Breast epithelium (tissue), 4 donors: ENCODE measurements at regions not wholly inside any gene's neighbourhood (a gene's known extent, or its start where the extent isn't known, plus 50 kb on each side); places are given as distances from the start of the nearest gene placed in this dataset.

Experiments
- DNase-seq, 2 donors: peaks; one replicate each; pipeline ENCODE4 v3.0.0-alpha.2; 2019; ENCODE audit warnings: low spot score in 2 of 2
- H3K27ac ChIP-seq, 2 donors: fragments of 200-600 bp; sonication (generic) in 1 of 2; one replicate each; pipeline ENCODE4 v1.5.1; 2016 to 2019; ENCODE audit warnings: mild to moderate bottlenecking in 1 of 2
- H3K27me3 ChIP-seq, 2 donors: fragments of 200-600 bp; sonication (generic) in 1 of 2; one replicate each; pipeline versions ENCODE4 v1.5.1 to v1.6.0; 2017 to 2019; ENCODE audit warnings: control low read depth in 1 of 2, mild to moderate bottlenecking in 1 of 2
- H3K36me3 ChIP-seq: fragments of 200-600 bp; one replicate; pipeline ENCODE4 v1.5.1; 2019
- H3K4me1 ChIP-seq, 2 donors: fragments of 200-600 bp; sonication (generic); one replicate each; pipeline ENCODE4 v1.5.1; 2016 to 2019; ENCODE audit warnings: control low read depth in 1 of 2
- H3K4me3 ChIP-seq, 3 donors: fragments of 200-600 bp; sonication (generic); 1 replicate in 2 of 3; 2 replicates in 1 of 3; pipeline ENCODE4 v1.5.1; 2016 to 2019; ENCODE audit warnings: mild to moderate bottlenecking in 3 of 3, moderate library complexity in 2 of 3
- H3K9me3 ChIP-seq, 2 donors: fragments of 200-600 bp; sonication (generic) in 1 of 2; one replicate each; pipeline ENCODE4 v1.5.1; 2016 to 2019; ENCODE audit warnings: control low read depth in 1 of 2
- POLR2A ChIP-seq: fragments of 450-650 bp; IDR thresholded peaks from one replicate; pipeline ENCODE4 v1.6.1; 2016; ENCODE audit warnings: antibody characterized with exemption, mild to moderate bottlenecking, moderate library complexity
- POLR2AphosphoS5 ChIP-seq, 3 donors: sonication (generic); formaldehyde crosslinking; IDR thresholded peaks; one replicate each; pipeline ENCODE4 v1.6.1; 2017; ENCODE audit warnings: antibody characterized with exemption in 3 of 3
- intact Hi-C: fragments of 100-400 bp; cut with DNase I; formaldehyde crosslinking; loops from one replicate; pipeline ENCODE4 v1.15.1; 2023; ENCODE audit warnings: low total_unique reads
- TF ChIP-seq, protein P1 (sequence below), 3 donors: fragments of 450-650 bp; IDR thresholded peaks; one replicate each; pipeline ENCODE4 v1.5.1; 2016 to 2017; ENCODE audit warnings: antibody characterized with exemption in 3 of 3, mild to moderate bottlenecking in 3 of 3, moderate library complexity in 3 of 3

- Histone ChIP-seq H3K27me3 (no peaks in the 10 kb centered on the region), H3K4me1 (no peaks in the 10 kb centered on the region), H3K9me3 (no peaks in the 10 kb centered on the region), H3K4me3 (no peak overlapping the region), H3K27ac (no peak overlapping the region), H3K36me3 (no peaks in the 10 kb centered on the region)
- DNase-seq, result no peak
- TF ChIP-seq, protein P1, sequence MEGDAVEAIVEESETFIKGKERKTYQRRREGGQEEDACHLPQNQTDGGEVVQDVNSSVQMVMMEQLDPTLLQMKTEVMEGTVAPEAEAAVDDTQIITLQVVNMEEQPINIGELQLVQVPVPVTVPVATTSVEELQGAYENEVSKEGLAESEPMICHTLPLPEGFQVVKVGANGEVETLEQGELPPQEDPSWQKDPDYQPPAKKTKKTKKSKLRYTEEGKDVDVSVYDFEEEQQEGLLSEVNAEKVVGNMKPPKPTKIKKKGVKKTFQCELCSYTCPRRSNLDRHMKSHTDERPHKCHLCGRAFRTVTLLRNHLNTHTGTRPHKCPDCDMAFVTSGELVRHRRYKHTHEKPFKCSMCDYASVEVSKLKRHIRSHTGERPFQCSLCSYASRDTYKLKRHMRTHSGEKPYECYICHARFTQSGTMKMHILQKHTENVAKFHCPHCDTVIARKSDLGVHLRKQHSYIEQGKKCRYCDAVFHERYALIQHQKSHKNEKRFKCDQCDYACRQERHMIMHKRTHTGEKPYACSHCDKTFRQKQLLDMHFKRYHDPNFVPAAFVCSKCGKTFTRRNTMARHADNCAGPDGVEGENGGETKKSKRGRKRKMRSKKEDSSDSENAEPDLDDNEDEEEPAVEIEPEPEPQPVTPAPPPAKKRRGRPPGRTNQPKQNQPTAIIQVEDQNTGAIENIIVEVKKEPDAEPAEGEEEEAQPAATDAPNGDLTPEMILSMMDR (IDR thresholded peaks at IDR 0.05), result no peak
- no peak for TF ChIP-seq POLR2A
- no peak for TF ChIP-seq POLR2AphosphoS5 (IDR thresholded peaks at IDR 0.05)
- intact Hi-C loops, result no loop called here
Observed at GRCh38 chr3:187836823-187837770, 91.8 kb upstream of the BCL6 start.

GRCh38 chr3:187838016-187838540 lies 92.8 kb upstream of the BCL6 start:
- intact Hi-C loops, result no loop called here
- Histone ChIP-seq H3K36me3 (no peaks in the 10 kb centered on the region), H3K9me3 (no peaks in the 10 kb centered on the region), H3K4me3 (no peak overlapping the region), H3K27ac (no peak overlapping the region), H3K4me1 (no peaks in the 10 kb centered on the region), H3K27me3 (no peaks in the 10 kb centered on the region)
- DNase-seq, result no peak
- TF ChIP-seq POLR2AphosphoS5 (IDR thresholded peaks at IDR 0.05) (no peak), POLR2A (no peak)
- TF ChIP-seq, protein P1 (IDR thresholded peaks at IDR 0.05), result no peak

DNA sequence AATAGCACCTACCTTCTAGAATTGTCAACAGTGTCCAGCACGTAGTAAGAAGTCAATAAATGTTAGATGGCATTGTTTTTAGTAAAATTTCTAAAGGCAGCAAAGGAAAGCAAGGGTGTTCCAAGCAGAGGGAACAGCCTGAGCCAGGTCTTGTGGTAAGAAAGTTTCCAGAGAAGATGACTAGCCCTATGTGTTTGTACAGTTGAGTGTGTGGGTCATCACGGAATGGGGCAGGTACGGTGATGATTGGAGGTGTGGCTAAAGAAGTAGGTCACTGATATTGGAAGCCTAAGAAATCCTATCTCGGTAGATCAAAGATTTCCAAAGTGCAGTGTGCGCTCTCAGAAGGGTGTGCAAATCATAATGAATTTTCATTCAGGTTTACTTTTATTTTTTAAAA lies 94.2 kb upstream of the BCL6 start:
- intact Hi-C loops, result no loop called here
- no peaks in the 10 kb centered on the region for H3K4me1 ChIP-seq
- H3K9me3 ChIP-seq, result no peaks in the 10 kb centered on the region
- no peaks in the 10 kb centered on the region for H3K27me3 ChIP-seq
- no peak overlapping the region for H3K4me3 ChIP-seq
- no peak overlapping the region for H3K27ac ChIP-seq
- no peak for DNase-seq
- TF ChIP-seq, protein P1 (IDR thresholded peaks at IDR 0.05), result no peak
- TF ChIP-seq POLR2AphosphoS5 (IDR thresholded peaks at IDR 0.05) (no peak), POLR2A (no peak)
- no peaks in the 10 kb centered on the region for H3K36me3 ChIP-seq

DNA sequence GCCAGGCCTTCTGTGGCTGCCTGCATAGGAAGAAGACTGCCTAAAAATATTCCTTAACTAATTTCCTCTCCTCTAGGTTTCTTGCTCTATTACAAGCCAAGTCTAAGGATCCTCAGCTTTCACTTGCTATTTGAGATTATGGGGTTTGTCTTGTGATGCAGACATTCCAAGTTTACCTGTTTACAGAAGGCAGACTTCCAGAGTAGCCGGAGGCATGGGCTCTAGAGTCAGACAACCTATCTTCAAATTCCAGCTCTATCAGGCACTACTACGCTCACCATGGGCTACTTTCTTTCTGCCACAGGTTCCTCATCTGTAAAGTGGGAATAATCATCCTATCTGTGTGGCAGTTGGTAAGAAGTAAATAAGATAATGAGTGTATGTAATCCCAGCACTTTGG lies 95.6 kb upstream of the BCL6 start:
- DNase-seq, result no peak
- TF ChIP-seq POLR2AphosphoS5 (IDR thresholded peaks at IDR 0.05) (no peak), POLR2A (no peak)
- TF ChIP-seq, protein P1 (IDR thresholded peaks at IDR 0.05), result no peak
- no peak overlapping the region for H3K27ac ChIP-seq
- intact Hi-C loops, result no loop called here
- H3K36me3 ChIP-seq, result no peaks in the 10 kb centered on the region
- no peaks in the 10 kb centered on the region for H3K9me3 ChIP-seq
- no peak overlapping the region for H3K4me3 ChIP-seq
- no peaks in the 10 kb centered on the region for H3K27me3 ChIP-seq
- no peaks in the 10 kb centered on the region for H3K4me1 ChIP-seq

GRCh38 chr3:187841560-187841959 lies 96.3 kb upstream of the BCL6 start:
- Histone ChIP-seq H3K9me3 (no peaks in the 10 kb centered on the region), H3K36me3 (no peaks in the 10 kb centered on the region), H3K4me1 (no peaks in the 10 kb centered on the region), H3K4me3 (no peak overlapping the region), H3K27ac (no peak overlapping the region), H3K27me3 (no peaks in the 10 kb centered on the region)
- DNase-seq, result no peak
- intact Hi-C loops, result no loop called here
- TF ChIP-seq POLR2AphosphoS5 (IDR thresholded peaks at IDR 0.05), result no peak
- TF ChIP-seq POLR2A, result no peak
- TF ChIP-seq, protein P1 (IDR thresholded peaks at IDR 0.05), result no peak
